ENCODE measurements at regions not wholly inside any gene's neighbourhood (a gene's known extent, or its start where the extent isn't known, plus 50 kb on each side); places are given as distances from the start of the nearest gene placed in this dataset.

- WGBS (ENCODE audit: insufficient coverage), result 81% methylated on average over 3 of the region's 4 CpGs
- H3K4me1 ChIP-seq (ENCODE audit: control insufficient read depth, insufficient read depth, low read length), result no peaks in the 10 kb centered on the region
- no peak overlapping the region for H3K27ac ChIP-seq (ENCODE audit: low read length)
- ATAC-seq (no peak), DNase-seq (no peak)
- Mint-ChIP-seq H3K4me3 (no peak overlapping the region), H3K36me3 (no peaks in the 10 kb centered on the region), H3K27ac (no peak overlapping the region), H3K27me3 (ENCODE audit: low read depth in 2 of 2) (no peaks in the 10 kb centered on the region), H3K4me1 (no peaks in the 10 kb centered on the region), H3K9me3 (peaks cover 6 to 16% of the 10 kb centered on the region in 2 donors)
- no peaks in the 10 kb centered on the region for H3K36me3 ChIP-seq (ENCODE audit: control insufficient read depth, insufficient read depth, low read length)
- intact Hi-C loops (cut with micrococcal nuclease), result no loop called here
- TF ChIP-seq CTCF (IDR thresholded peaks at IDR 0.05), result no peak
- no peaks in the 10 kb centered on the region for H3K9me3 ChIP-seq (ENCODE audit: control insufficient read depth, insufficient read depth, low read length)
- no peaks in the 10 kb centered on the region for H3K27me3 ChIP-seq (ENCODE audit: control insufficient read depth, insufficient read depth, low read length)
- H3K4me3 ChIP-seq (ENCODE audit: low read length), result no peak overlapping the region
Measured at GRCh38 chr6:67141005-67141404, 1434.0 kb upstream of the EYS start.

- Mint-ChIP-seq H3K9me3 (peaks cover 4 to 9% of the 10 kb centered on the region in 2 donors), H3K4me3 (no peak overlapping the region), H3K36me3 (peaks cover 10% of the 10 kb centered on the region), H3K4me1 (no peaks in the 10 kb centered on the region), H3K27me3 (ENCODE audit: low read depth in 2 of 2) (no peaks in the 10 kb centered on the region), H3K27ac (no peak overlapping the region)
- Histone ChIP-seq H3K27me3 (ENCODE audit: control insufficient read depth, insufficient read depth, low read length) (no peaks in the 10 kb centered on the region), H3K9me3 (ENCODE audit: control insufficient read depth, insufficient read depth, low read length) (peaks cover 5% of the 10 kb centered on the region), H3K4me3 (ENCODE audit: low read length) (no peak overlapping the region), H3K27ac (ENCODE audit: low read length) (no peak overlapping the region), H3K36me3 (ENCODE audit: control insufficient read depth, insufficient read depth, low read length) (no peaks in the 10 kb centered on the region), H3K4me1 (ENCODE audit: control insufficient read depth, insufficient read depth, low read length) (no peaks in the 10 kb centered on the region)
- ATAC-seq, result no peak
- no peak for DNase-seq
- WGBS (ENCODE audit: insufficient coverage), result 80% methylated on average over 5 of the region's 5 CpGs
- no peak for TF ChIP-seq CTCF (IDR thresholded peaks at IDR 0.05)
- intact Hi-C loops (cut with micrococcal nuclease), result no loop called here
Measured at GRCh38 chr6:67133973-67134372, 1426.9 kb upstream of the EYS start.

GRCh38 chr6:67131827-67132226, 1424.8 kb upstream of the EYS start:
- no peak for ATAC-seq
- 100% methylated on average over 1 of the region's 2 CpGs for WGBS (ENCODE audit: insufficient coverage)

More at GRCh38 chr6:67131827-67132226, 1424.8 kb upstream of the EYS start:
- H3K27ac Mint-ChIP-seq, result no peak overlapping the region
- Histone ChIP-seq H3K27me3 (ENCODE audit: control insufficient read depth, insufficient read depth, low read length) (no peaks in the 10 kb centered on the region), H3K9me3 (ENCODE audit: control insufficient read depth, insufficient read depth, low read length) (peaks cover 5% of the 10 kb centered on the region), H3K27ac (ENCODE audit: low read length) (no peak overlapping the region), H3K4me1 (ENCODE audit: control insufficient read depth, insufficient read depth, low read length) (no peaks in the 10 kb centered on the region), H3K4me3 (ENCODE audit: low read length) (no peak overlapping the region), H3K36me3 (ENCODE audit: control insufficient read depth, insufficient read depth, low read length) (no peaks in the 10 kb centered on the region)
- peaks cover 6 to 9% of the 10 kb centered on the region in 2 donors for H3K9me3 Mint-ChIP-seq
- H3K4me3 Mint-ChIP-seq, result no peak overlapping the region
- no peaks in the 10 kb centered on the region for H3K27me3 Mint-ChIP-seq (ENCODE audit: low read depth in 2 of 2)
- no peak for TF ChIP-seq CTCF (IDR thresholded peaks at IDR 0.05)
- H3K36me3 Mint-ChIP-seq, result peaks cover 10% of the 10 kb centered on the region
- no peak for DNase-seq
- intact Hi-C loops (cut with micrococcal nuclease), result no loop called here
- no peaks in the 10 kb centered on the region for H3K4me1 Mint-ChIP-seq
